C4-2B (cell line): ENCODE measurements at regions not wholly inside any gene's neighbourhood (a gene's known extent, or its start where the extent isn't known, plus 50 kb on each side); places are given as distances from the start of the nearest gene placed in this dataset.

Experiments
- H3K27ac ChIP-seq: fragments of 450-650 bp; 2 replicates; pipeline ENCODE4 v1.5.1; 2017
- ZFX ChIP-seq: fragments of 450-650 bp; IDR thresholded peaks from 2 replicates; pipeline ENCODE4 v1.6.1; 2017
- TF ChIP-seq, protein P1 (sequence below): fragments of 450-650 bp; conservative IDR thresholded peaks from 2 replicates; pipeline ENCODE4 v1.5.1; 2017; ENCODE audit warnings: mild to moderate bottlenecking

DNA sequence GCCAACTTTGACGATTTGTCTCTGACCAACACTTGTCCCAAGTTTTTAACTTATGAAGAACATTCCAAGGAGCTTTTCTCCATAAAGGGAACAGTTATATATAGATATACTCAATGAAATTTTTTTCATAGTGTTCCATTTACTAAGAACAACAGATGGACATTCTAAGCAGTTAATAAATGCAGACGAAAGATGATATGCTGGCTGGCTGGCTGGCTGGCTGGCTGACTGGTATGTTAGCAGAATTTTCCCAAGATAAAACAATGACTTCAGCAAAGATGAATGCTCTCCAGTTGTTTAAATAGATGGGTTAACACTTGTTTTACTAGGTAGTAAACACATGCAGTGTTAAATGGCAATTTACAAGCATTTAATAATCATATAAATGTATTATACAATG lies 62.2 kb downstream of the SPANXN3 start:
- TF ChIP-seq, protein P1, sequence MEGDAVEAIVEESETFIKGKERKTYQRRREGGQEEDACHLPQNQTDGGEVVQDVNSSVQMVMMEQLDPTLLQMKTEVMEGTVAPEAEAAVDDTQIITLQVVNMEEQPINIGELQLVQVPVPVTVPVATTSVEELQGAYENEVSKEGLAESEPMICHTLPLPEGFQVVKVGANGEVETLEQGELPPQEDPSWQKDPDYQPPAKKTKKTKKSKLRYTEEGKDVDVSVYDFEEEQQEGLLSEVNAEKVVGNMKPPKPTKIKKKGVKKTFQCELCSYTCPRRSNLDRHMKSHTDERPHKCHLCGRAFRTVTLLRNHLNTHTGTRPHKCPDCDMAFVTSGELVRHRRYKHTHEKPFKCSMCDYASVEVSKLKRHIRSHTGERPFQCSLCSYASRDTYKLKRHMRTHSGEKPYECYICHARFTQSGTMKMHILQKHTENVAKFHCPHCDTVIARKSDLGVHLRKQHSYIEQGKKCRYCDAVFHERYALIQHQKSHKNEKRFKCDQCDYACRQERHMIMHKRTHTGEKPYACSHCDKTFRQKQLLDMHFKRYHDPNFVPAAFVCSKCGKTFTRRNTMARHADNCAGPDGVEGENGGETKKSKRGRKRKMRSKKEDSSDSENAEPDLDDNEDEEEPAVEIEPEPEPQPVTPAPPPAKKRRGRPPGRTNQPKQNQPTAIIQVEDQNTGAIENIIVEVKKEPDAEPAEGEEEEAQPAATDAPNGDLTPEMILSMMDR, result no peak
- TF ChIP-seq ZFX, result no peak
- H3K27ac ChIP-seq, result no peak overlapping the region

DNA sequence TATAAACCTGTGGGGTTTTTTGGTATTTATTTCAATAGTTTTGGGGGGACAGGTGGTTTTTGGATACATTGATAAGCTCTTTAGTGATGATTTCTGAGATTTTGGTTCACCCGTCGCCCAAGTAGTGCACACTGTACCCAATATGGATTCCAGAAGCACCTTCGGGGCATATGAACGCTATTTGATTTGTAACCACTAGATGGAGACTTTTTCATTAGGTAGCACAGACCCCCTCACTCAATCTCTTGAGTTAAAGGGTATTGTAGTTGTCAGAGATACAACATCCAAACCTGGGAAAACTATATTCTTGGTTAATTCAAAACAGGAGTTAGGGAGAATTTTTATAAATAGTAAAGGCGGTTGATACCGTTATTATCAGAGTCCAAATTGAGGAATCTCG lies 79.8 kb downstream of the SPANXN3 start:
- TF ChIP-seq, protein P1, result peak; percentile 65
- TF ChIP-seq ZFX, result no peak
- H3K27ac ChIP-seq, result no peak overlapping the region

DNA sequence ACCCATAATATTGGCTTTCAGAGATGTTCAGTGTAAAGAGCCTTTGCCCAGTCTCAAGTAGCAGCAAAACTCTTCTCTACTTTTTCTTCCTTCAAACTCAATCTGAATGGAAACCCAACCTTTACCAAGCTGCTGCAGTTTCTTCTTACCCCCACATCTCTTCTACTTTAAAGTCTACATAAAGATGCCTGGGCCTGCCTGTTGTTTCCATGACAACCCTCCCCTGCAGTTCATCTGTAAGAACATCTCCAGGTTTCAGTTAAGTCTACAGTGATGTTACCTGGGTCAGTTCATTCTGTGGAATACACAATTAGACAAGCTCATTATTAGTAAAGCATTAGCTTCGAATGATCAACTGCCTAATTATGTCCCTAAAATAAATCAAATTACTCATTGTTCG lies 81.4 kb downstream of the SPANXN3 start:
- H3K27ac ChIP-seq, result no peak overlapping the region
- TF ChIP-seq, protein P1, result no peak
- no peak for TF ChIP-seq ZFX

DNA sequence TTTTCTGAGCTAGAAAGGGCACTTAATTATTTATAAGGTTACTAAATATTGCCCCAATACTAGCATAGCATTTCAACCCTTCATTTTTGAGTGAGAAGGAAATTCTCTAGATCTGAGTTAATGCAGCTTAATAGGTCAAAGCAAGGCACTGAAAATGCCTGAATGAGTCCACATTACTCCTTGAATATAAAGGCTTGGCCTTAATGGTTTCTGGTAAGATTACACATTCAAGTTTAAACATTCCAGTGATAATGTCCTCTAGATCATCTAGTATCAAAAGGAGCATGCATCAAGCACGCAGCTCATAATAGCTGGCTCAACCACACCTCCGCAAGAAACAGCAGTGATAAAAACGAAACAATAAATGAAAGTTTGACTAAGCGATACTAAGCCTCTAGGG lies 87.5 kb downstream of the SPANXN3 start:
- H3K27ac ChIP-seq, result no peak overlapping the region
- TF ChIP-seq, protein P1, result no peak
- TF ChIP-seq ZFX, result no peak

DNA sequence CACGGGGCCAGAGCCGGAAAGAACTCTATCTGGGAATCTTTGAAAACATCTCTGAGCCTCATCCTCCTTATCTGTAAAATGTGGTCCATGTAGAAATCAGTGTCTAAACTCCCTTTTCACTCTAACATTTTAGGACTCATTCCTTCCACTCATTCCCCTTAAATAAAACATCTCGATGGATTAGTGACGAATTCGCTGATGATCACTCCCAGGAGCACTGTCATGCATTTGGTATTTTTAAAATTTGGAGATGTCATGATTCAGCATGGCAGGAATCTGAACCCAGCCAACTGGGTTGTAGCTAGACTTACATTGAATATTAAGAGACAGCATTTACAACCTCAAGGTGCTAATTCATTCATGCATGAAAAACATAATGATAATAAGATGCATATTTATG lies 88.1 kb downstream of the SPANXN3 start:
- TF ChIP-seq, protein P1, result no peak
- no peak for TF ChIP-seq ZFX
- no peak overlapping the region for H3K27ac ChIP-seq

DNA sequence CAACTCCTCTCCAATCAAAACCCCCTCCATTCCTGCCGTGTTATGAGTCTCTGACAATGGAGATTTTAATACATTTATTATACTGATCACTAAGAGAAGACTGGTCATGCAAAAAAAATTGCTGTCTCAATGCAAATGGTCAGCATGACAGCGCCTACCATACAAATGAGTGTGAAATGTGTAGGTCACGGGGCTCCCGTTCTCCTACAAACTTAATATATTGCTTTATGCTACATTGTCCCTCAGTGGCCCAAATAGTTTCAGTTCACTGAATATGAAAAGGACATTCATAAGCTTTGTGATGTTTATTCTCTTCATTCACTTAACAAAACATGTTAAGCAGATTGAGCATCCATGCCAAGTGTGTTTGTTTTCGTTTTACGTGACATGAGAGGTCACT lies 116.1 kb downstream of the SPANXN3 start:
- TF ChIP-seq, protein P1, result no peak
- TF ChIP-seq ZFX, result no peak
- no peak overlapping the region for H3K27ac ChIP-seq

DNA sequence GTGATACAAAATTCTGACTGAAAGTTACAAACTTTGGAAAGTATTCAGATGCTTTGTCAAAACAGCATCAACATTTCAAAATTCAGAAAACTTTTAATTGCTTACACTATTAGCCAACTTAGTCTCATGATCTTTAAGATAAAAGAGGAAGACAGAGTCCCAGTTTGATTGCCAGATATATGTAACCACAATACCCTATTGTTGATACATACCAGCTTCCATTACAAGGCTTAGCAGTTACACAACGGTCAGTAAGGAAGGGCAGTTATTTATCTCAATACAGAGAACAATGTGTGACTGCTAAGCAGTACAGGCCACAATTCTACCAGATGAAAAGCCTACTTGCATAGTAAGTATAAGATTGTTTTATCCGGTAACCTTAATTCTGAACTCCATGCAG lies 138.4 kb downstream of the SPANXN3 start:
- no peak overlapping the region for H3K27ac ChIP-seq
- TF ChIP-seq ZFX, result no peak
- TF ChIP-seq, protein P1, result no peak
